ENCODE measurements at regions not wholly inside any gene's neighbourhood (a gene's known extent, or its start where the extent isn't known, plus 50 kb on each side); places are given as distances from the start of the nearest gene placed in this dataset.
"Not testable (repeated sequence)": the region's sequence is repeated elsewhere in the genome, so short reads cannot be mapped to it uniquely, and the experiment has no call there.

DNA sequence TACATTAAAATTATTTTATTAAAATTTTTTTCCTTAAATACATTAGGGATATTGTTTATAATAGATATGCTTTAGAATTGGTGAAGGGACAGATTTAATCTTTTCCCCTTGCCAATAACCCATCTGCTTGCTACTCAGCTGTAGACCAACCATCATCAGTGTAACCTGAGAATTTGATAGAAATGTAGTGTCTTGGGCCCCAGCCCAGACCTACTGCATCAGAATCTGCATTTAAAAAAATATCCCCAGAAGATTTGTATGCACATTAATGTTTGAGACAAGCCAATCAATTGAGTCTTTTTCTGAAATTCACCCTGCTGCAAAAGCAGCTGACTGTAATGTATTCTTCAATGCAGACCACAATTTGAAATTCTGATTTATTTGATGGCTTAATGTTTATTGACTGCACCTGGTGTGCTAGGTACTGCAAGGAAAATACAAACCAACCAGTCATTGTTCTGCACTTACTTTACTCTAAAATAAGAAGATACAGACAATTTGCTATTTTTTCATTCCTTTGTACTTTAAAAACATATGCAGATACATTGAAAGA lies 190.7 kb upstream of the SGO1 start:
- Histone ChIP-seq H3K4me3 (no peak overlapping the region), H3K36me3 (no peaks in the 10 kb centered on the region), H3K4me1 (no peaks in the 10 kb centered on the region), H3K27ac (no peak overlapping the region), H3K9me3 (no peaks in the 10 kb centered on the region), H3K27me3 (no peaks in the 10 kb centered on the region)
- no peak for DNase-seq
- intact Hi-C loops (cut with DNase I; ENCODE audit: low total_unique reads) = no loop called here
- TF ChIP-seq, protein P1, sequence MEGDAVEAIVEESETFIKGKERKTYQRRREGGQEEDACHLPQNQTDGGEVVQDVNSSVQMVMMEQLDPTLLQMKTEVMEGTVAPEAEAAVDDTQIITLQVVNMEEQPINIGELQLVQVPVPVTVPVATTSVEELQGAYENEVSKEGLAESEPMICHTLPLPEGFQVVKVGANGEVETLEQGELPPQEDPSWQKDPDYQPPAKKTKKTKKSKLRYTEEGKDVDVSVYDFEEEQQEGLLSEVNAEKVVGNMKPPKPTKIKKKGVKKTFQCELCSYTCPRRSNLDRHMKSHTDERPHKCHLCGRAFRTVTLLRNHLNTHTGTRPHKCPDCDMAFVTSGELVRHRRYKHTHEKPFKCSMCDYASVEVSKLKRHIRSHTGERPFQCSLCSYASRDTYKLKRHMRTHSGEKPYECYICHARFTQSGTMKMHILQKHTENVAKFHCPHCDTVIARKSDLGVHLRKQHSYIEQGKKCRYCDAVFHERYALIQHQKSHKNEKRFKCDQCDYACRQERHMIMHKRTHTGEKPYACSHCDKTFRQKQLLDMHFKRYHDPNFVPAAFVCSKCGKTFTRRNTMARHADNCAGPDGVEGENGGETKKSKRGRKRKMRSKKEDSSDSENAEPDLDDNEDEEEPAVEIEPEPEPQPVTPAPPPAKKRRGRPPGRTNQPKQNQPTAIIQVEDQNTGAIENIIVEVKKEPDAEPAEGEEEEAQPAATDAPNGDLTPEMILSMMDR (IDR thresholded peaks at IDR 0.05) = no peak
- TF ChIP-seq POLR2A (IDR thresholded peaks at IDR 0.05) (no peak), POLR2AphosphoS5 (IDR thresholded peaks at IDR 0.05) (no peak), EP300 (IDR thresholded peaks at IDR 0.05) (no peak)

DNA sequence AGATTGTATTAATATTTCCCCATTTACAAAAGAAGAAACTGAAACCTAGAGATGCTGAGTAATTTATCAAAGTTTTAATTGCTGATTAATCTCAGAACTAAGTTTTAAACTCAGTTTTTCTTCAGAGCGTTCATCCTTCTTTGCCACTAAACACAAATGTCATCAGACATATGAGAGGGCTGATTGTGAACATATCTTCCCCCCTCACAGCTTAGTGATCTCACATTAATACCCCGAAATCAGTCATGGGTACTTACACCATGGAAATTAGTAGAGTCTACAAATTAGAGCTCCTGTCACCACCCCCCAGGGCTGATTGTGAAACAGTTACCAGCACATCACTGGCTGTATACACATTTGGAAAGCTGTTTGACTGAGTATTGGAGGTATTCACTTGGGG lies 189.3 kb upstream of the SGO1 start:
- DNase-seq = no peak
- Histone ChIP-seq H3K4me1 (no peaks in the 10 kb centered on the region), H3K27me3 (no peaks in the 10 kb centered on the region), H3K4me3 (no peak overlapping the region), H3K36me3 (no peaks in the 10 kb centered on the region), H3K9me3 (no peaks in the 10 kb centered on the region), H3K27ac (no peak overlapping the region)
- 42 to 67% (median 62%) methylated on average over 2 of the region's 2 CpGs for WGBS, 5 donors
- TF ChIP-seq, protein P1 (IDR thresholded peaks at IDR 0.05) = no peak
- TF ChIP-seq POLR2A (IDR thresholded peaks at IDR 0.05) (no peak), EP300 (IDR thresholded peaks at IDR 0.05) (no peak), POLR2AphosphoS5 (IDR thresholded peaks at IDR 0.05) (no peak)
- intact Hi-C loops (cut with DNase I; ENCODE audit: low total_unique reads) = no loop called here

DNA sequence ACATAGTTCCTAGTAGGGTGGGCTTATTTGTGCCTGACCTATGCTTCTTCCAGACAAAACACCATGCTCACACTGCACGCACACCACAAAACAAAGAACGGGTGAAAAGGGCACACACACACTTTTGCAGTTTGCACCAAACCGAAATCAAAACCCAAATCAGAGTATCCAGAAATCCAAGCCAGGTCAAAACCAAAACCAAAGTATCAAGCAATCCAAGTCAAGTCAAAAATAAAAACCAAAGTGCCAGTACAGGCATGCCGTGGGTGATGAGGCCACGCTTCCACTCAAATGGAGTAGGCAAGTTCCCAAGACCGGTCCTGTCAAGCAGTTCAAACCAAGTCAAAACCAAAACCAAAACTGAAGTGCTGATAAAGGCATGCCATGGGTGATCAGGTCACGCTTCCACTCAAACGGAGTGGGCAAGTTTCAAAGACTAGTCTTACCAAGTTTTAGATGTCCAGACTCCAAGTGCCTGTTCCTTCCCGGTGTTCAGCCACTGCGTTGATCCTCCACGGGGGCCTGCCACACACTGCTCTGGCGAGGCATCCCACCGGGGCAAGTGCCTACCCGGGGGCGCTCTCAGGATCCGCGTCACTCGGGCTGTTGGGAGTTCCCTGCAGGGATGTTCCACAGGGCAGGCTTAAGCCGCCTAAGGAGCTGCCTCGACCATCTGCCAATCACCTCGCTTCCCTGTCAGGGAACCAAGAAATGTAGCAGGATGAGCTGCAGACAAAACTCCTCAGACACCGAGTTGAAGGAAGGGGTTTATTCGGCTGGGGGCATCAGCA lies 184.5 kb upstream of the SGO1 start:
- H3K27ac ChIP-seq; DNase-seq; intact Hi-C loops (cut with DNase I; ENCODE audit: low total_unique reads); H3K4me1 ChIP-seq; H3K4me3 ChIP-seq; H3K27me3 ChIP-seq; H3K9me3 ChIP-seq; H3K36me3 ChIP-seq: not testable (repeated sequence)
- WGBS, 5 donors = 88 to 97% (median 94%) methylated on average over 23 of the region's 23 CpGs

DNA sequence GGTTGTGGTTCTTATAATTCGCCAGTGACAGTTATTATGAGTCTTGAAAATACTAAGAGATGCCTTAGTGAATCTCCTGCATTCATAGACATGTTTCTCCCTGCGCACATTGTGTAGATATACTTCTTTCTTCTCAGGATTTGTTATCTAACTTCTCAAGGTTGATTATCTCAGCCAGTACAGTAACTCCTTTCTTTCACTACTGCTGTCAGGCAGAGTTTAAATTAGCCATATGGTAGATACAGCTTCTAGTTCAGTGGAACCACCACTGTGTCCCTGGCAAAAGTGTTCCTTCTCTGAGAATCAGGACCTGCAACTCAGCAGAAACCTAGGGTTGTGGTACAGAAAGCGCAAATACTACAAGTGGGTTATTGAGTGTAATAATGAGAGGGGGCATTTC lies 175.0 kb upstream of the SGO1 start:
- no peak overlapping the region for H3K4me3 ChIP-seq
- intact Hi-C loops (cut with DNase I; ENCODE audit: low total_unique reads) = no loop called here
- TF ChIP-seq POLR2AphosphoS5 (IDR thresholded peaks at IDR 0.05) (no peak), EP300 (IDR thresholded peaks at IDR 0.05) (no peak), POLR2A (IDR thresholded peaks at IDR 0.05) (no peak)
- TF ChIP-seq, protein P1 (IDR thresholded peaks at IDR 0.05) = no peak
- WGBS, 5 donors = 82 to 87% (median 86%) methylated on average over 3 of the region's 3 CpGs
- no peaks in the 10 kb centered on the region for H3K4me1 ChIP-seq
- no peaks in the 10 kb centered on the region for H3K36me3 ChIP-seq
- H3K27me3 ChIP-seq = no peaks in the 10 kb centered on the region
- H3K9me3 ChIP-seq = no peaks in the 10 kb centered on the region
- no peak for DNase-seq
- no peak overlapping the region for H3K27ac ChIP-seq

DNA sequence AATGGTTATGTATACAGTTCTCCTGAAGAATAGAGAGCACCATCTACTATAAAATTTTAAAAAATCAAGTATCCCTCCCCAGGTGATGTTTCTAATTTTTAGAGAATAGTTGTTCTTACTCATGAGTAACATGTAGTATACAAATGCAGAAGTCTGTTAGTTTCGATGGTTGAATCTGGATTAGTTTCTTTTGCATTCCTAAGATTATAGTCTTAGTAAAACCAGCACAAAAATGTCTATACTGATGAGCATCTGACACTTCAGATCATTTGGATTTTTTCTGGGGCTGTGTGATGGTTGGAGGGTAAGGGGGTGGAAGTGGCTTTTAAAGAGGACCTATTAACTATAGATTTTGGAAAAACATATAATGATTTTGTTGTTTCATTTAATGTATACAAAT lies 167.3 kb upstream of the SGO1 start:
- Histone ChIP-seq H3K36me3 (no peaks in the 10 kb centered on the region), H3K9me3 (no peaks in the 10 kb centered on the region), H3K27ac (no peak overlapping the region), H3K27me3 (no peaks in the 10 kb centered on the region), H3K4me1 (no peaks in the 10 kb centered on the region), H3K4me3 (no peak overlapping the region)
- no peak for DNase-seq
- 80 to 97% (median 93%) methylated on average over 1 of the region's 1 CpG for WGBS, 5 donors
- intact Hi-C loops (cut with DNase I; ENCODE audit: low total_unique reads) = no loop called here
- TF ChIP-seq, protein P1 (IDR thresholded peaks at IDR 0.05) = no peak
- TF ChIP-seq POLR2A (IDR thresholded peaks at IDR 0.05) = no peak
- no peak for TF ChIP-seq POLR2AphosphoS5 (IDR thresholded peaks at IDR 0.05)
- no peak for TF ChIP-seq EP300 (IDR thresholded peaks at IDR 0.05)
